Caco-2 (cell line): ENCODE measurements at regions not wholly inside any gene's neighbourhood (a gene's known extent, or its start where the extent isn't known, plus 50 kb on each side); places are given as distances from the start of the nearest gene placed in this dataset.
A peak's percentile ranks its signal among the peaks of the same experiment; 100 is the strongest.

Experiments
- BruUV-seq: library from RNA; stranded (reverse); fragments of 400-500 nt; replicated peaks from 2 replicates; lab custom pipeline; 2021; lab: Mats Ljungman, UMichigan
- CTCF ChIA-PET: fragments of 300-600 bp; sonication (Branson Sonifier 250); formaldehyde crosslinking; loops from one replicate; lab custom pipeline; 2022; ENCODE audit warnings: antibody characterized with exemption; lab: Charles Lee
- POLR2A ChIA-PET: fragments of 300-600 bp; sonication (Branson Sonifier 250); formaldehyde crosslinking; loops from one replicate; lab custom pipeline; 2022; ENCODE audit warnings: antibody characterized with exemption; lab: Charles Lee
- DNase-seq, 2 experiments: peaks; one replicate each; pipeline versions ENCODE4 v3.0.0 to v3.0.0-alpha.2; 2020 to 2022
- H3K27me3 ChIP-seq: replicated peaks from 2 replicates; pipeline ENCODE4 v1.6.0; 2011; ENCODE audit warnings: low read length; ENCODE audit not compliant: control insufficient read depth, insufficient read depth
- H3K36me3 ChIP-seq: 2 replicates; pipeline ENCODE4 v1.5.1; 2011; ENCODE audit warnings: low read length; ENCODE audit not compliant: control insufficient read depth, insufficient read depth
- H3K4me1 ChIP-seq: fragments of 250-450 bp; sonication (Bioruptor Pico); 2 replicates; pipeline ENCODE4 v1.5.1; 2020; ENCODE audit warnings: mild to moderate bottlenecking
- H3K4me3 ChIP-seq: 2 replicates; pipeline ENCODE4 v1.5.1; 2011; ENCODE audit warnings: low read depth, mild to moderate bottlenecking, control low read depth, low read length
- H3K9me3 ChIP-seq: fragments of 250-450 bp; sonication (Bioruptor Pico); 2 replicates; pipeline ENCODE4 v1.5.1; 2020; ENCODE audit warnings: mild to moderate bottlenecking, moderate library complexity
- H3K27ac Mint-ChIP-seq: one replicate; pipeline ENCODE4 v1.8.0; 2022; ENCODE audit warnings: mixed read lengths; ENCODE audit not compliant: unreplicated experiment
- H3K27me3 Mint-ChIP-seq: one replicate; pipeline ENCODE4 v1.8.0; 2022; ENCODE audit warnings: mixed read lengths; ENCODE audit not compliant: insufficient read depth, unreplicated experiment
- H3K36me3 Mint-ChIP-seq: one replicate; pipeline ENCODE4 v1.8.0; 2022; ENCODE audit warnings: mild to moderate bottlenecking, mixed read lengths; ENCODE audit not compliant: insufficient read depth, unreplicated experiment
- H3K4me1 Mint-ChIP-seq: one replicate; pipeline ENCODE4 v1.8.0; 2022; ENCODE audit warnings: low read depth, mixed read lengths; ENCODE audit not compliant: unreplicated experiment
- H3K4me3 Mint-ChIP-seq: one replicate; pipeline ENCODE4 v1.8.0; 2022; ENCODE audit warnings: mild to moderate bottlenecking, moderate library complexity, mixed read lengths; ENCODE audit not compliant: unreplicated experiment
- H3K9me3 Mint-ChIP-seq: one replicate; pipeline ENCODE4 v1.8.0; 2022; ENCODE audit warnings: mixed read lengths; ENCODE audit not compliant: unreplicated experiment
- CTCF ChIP-seq, 2 experiments: fragments of 200-600 bp in 1 of 2; IDR thresholded peaks; 1 replicate in 1 of 2; 2 replicates in 1 of 2; pipeline versions ENCODE4 v1.5.1 to v1.8.0; 2011 to 2022; ENCODE audit warnings: antibody characterized with exemption in 1 of 2, control low read depth in 1 of 2, inconsistent platforms in 1 of 2, low read depth in 1 of 2, low read length in 1 of 2, mild to moderate bottlenecking in 1 of 2, moderate library complexity in 1 of 2; ENCODE audit not compliant: insufficient read depth in 1 of 2, severe bottlenecking in 1 of 2, unreplicated experiment in 1 of 2
- intact Hi-C: fragments of 100-400 bp; cut with micrococcal nuclease; formaldehyde crosslinking; loops from one replicate; pipeline ENCODE4 v1.10.0; 2022; ENCODE audit not compliant: unreplicated experiment

GRCh38 chr12:77151030-77151429, 85.7 kb upstream of the E2F7 start:
- no peak for TF ChIP-seq CTCF (IDR thresholded peaks at IDR 0.05; ENCODE audit: insufficient read depth in 1 of 2, low read depth in 1 of 2, low read length in 1 of 2, severe bottlenecking in 1 of 2, unreplicated experiment in 1 of 2)
- H3K4me3 ChIP-seq: no peak overlapping the region
- CTCF ChIA-PET: no interaction called here
- Mint-ChIP-seq H3K36me3 (no peaks in the 10 kb centered on the region), H3K27me3 (no peaks in the 10 kb centered on the region), H3K4me1 (no peaks in the 10 kb centered on the region), H3K27ac (no peak overlapping the region), H3K4me3 (no peak overlapping the region), H3K9me3 (no peaks in the 10 kb centered on the region)
- no peaks in the 10 kb centered on the region for H3K9me3 ChIP-seq
- no peaks in the 10 kb centered on the region for H3K36me3 ChIP-seq
- no peaks in the 10 kb centered on the region for H3K27me3 ChIP-seq
- intact Hi-C loops: no loop called here
- no peaks in the 10 kb centered on the region for H3K4me1 ChIP-seq
- POLR2A ChIA-PET: no interaction called here
- no TSS peak for BruUV-seq
- DNase-seq: no peak

- TF ChIP-seq CTCF (IDR thresholded peaks at IDR 0.05; ENCODE audit: insufficient read depth in 1 of 2, low read depth in 1 of 2, low read length in 1 of 2, severe bottlenecking in 1 of 2, unreplicated experiment in 1 of 2): no peak
- no peaks in the 10 kb centered on the region for H3K27me3 ChIP-seq
- peak; percentile 54 to 62 for DNase-seq
- Mint-ChIP-seq H3K4me1 (no peaks in the 10 kb centered on the region), H3K27ac (no peak overlapping the region), H3K4me3 (no peak overlapping the region), H3K27me3 (peaks cover 8% of the 10 kb centered on the region), H3K36me3 (no peaks in the 10 kb centered on the region), H3K9me3 (no peaks in the 10 kb centered on the region)
- no TSS peak for BruUV-seq
- H3K4me1 ChIP-seq: 0 out of 2 replicates have a peak, but pooled peaks cover 7% of the 10 kb centered on the region
- no peak overlapping the region for H3K4me3 ChIP-seq
- CTCF ChIA-PET: no interaction called here
- POLR2A ChIA-PET: no interaction called here
- H3K36me3 ChIP-seq: no peaks in the 10 kb centered on the region
- no peaks in the 10 kb centered on the region for H3K9me3 ChIP-seq
- intact Hi-C loops: no loop called here
These were observed 68.2 kb upstream of the E2F7 start for GRCh38 chr12:77133566-77133965.

GRCh38 chr12:77131977-77132490, 66.7 kb upstream of the E2F7 start:
- no TSS peak for BruUV-seq
- CTCF ChIA-PET: no interaction called here
- Mint-ChIP-seq H3K4me1 (no peaks in the 10 kb centered on the region), H3K4me3 (no peak overlapping the region), H3K36me3 (no peaks in the 10 kb centered on the region), H3K9me3 (no peaks in the 10 kb centered on the region), H3K27ac (no peak overlapping the region), H3K27me3 (peaks cover 5% of the 10 kb centered on the region)
- H3K4me3 ChIP-seq: no peak overlapping the region
- H3K4me1 ChIP-seq: 0 out of 2 replicates have a peak, but pooled peaks cover 7% of the 10 kb centered on the region
- no peaks in the 10 kb centered on the region for H3K36me3 ChIP-seq
- no peak for TF ChIP-seq CTCF (IDR thresholded peaks at IDR 0.05; ENCODE audit: insufficient read depth in 1 of 2, low read depth in 1 of 2, low read length in 1 of 2, severe bottlenecking in 1 of 2, unreplicated experiment in 1 of 2)
- POLR2A ChIA-PET: no interaction called here
- H3K9me3 ChIP-seq: no peaks in the 10 kb centered on the region
- intact Hi-C loops: no loop called here
- DNase-seq: no peak
- H3K27me3 ChIP-seq: no peaks in the 10 kb centered on the region
